ENCODE measurements at regions not wholly inside any gene's neighbourhood (a gene's known extent, or its start where the extent isn't known, plus 50 kb on each side); places are given as distances from the start of the nearest gene placed in this dataset.

- H3K9me3 ChIP-seq, result no peaks in the 10 kb centered on the region
- no peak overlapping the region for H3K4me3 ChIP-seq
Measured at GRCh38 chr1:101312147-101312546, 75.3 kb downstream of the S1PR1 start.

GRCh38 chr1:101313356-101313755, 76.5 kb downstream of the S1PR1 start:
- no peak overlapping the region for H3K4me3 ChIP-seq
- no peak for DNase-seq (ENCODE audit: low spot score)
- no peaks in the 10 kb centered on the region for H3K27me3 ChIP-seq
- no peak overlapping the region for H3K27ac ChIP-seq
- TF ChIP-seq CTCF (IDR thresholded peaks at IDR 0.05), result no peak
- H3K4me1 ChIP-seq, result peaks cover 0 to 8% of the 10 kb centered on the region in 2 donors
- H3K9me3 ChIP-seq, result no peaks in the 10 kb centered on the region
- no peaks in the 10 kb centered on the region for H3K36me3 ChIP-seq

More at GRCh38 chr1:101312147-101312546, 75.3 kb downstream of the S1PR1 start:
- no peak for DNase-seq (ENCODE audit: low spot score)
- TF ChIP-seq CTCF (IDR thresholded peaks at IDR 0.05), result no peak
- H3K36me3 ChIP-seq, result no peaks in the 10 kb centered on the region
- peaks cover 0 to 8% of the 10 kb centered on the region in 2 donors for H3K4me1 ChIP-seq
- H3K27me3 ChIP-seq, result no peaks in the 10 kb centered on the region
- no peak overlapping the region for H3K27ac ChIP-seq

- H3K36me3 ChIP-seq, result no peaks in the 10 kb centered on the region
Measured at GRCh38 chr1:101314244-101314643, 77.4 kb downstream of the S1PR1 start.

GRCh38 chr1:101316256-101316655, 79.4 kb downstream of the S1PR1 start:
- no peaks in the 10 kb centered on the region for H3K27me3 ChIP-seq
- H3K4me3 ChIP-seq, result no peak overlapping the region
- TF ChIP-seq CTCF (IDR thresholded peaks at IDR 0.05), result no peak
- no peak overlapping the region for H3K27ac ChIP-seq
- H3K4me1 ChIP-seq, result no peaks in the 10 kb centered on the region
- no peaks in the 10 kb centered on the region for H3K9me3 ChIP-seq
- no peak for DNase-seq (ENCODE audit: low spot score)
- H3K36me3 ChIP-seq, result no peaks in the 10 kb centered on the region

More at GRCh38 chr1:101314244-101314643, 77.4 kb downstream of the S1PR1 start:
- Histone ChIP-seq H3K4me3 (no peak overlapping the region), H3K4me1 (peaks cover 0 to 8% of the 10 kb centered on the region in 2 donors), H3K9me3 (no peaks in the 10 kb centered on the region), H3K27me3 (no peaks in the 10 kb centered on the region), H3K27ac (no peak overlapping the region)
- no peak for TF ChIP-seq CTCF (IDR thresholded peaks at IDR 0.05)
- no peak for DNase-seq (ENCODE audit: low spot score)

- no peak for TF ChIP-seq CTCF (IDR thresholded peaks at IDR 0.05)
- H3K9me3 ChIP-seq, result no peaks in the 10 kb centered on the region
- no peaks in the 10 kb centered on the region for H3K36me3 ChIP-seq
- no peak for DNase-seq (ENCODE audit: low spot score)
- no peak overlapping the region for H3K27ac ChIP-seq
- no peaks in the 10 kb centered on the region for H3K27me3 ChIP-seq
- H3K4me1 ChIP-seq, result no peaks in the 10 kb centered on the region
- H3K4me3 ChIP-seq, result no peak overlapping the region
Measured at GRCh38 chr1:101316799-101317198, 80.0 kb downstream of the S1PR1 start.

GRCh38 chr1:101317590-101317989, 80.8 kb downstream of the S1PR1 start:
- no peak overlapping the region for H3K4me3 ChIP-seq
- no peak overlapping the region for H3K27ac ChIP-seq
- no peak for TF ChIP-seq CTCF (IDR thresholded peaks at IDR 0.05)
- no peaks in the 10 kb centered on the region for H3K9me3 ChIP-seq
- no peaks in the 10 kb centered on the region for H3K36me3 ChIP-seq
- H3K4me1 ChIP-seq, result no peaks in the 10 kb centered on the region
- DNase-seq (ENCODE audit: low spot score), result no peak
- no peaks in the 10 kb centered on the region for H3K27me3 ChIP-seq
